ENCODE measurements at regions not wholly inside any gene's neighbourhood (a gene's known extent, or its start where the extent isn't known, plus 50 kb on each side); places are given as distances from the start of the nearest gene placed in this dataset.

GRCh38 chr5:101605700-101606099 lies 690.4 kb downstream of the SLCO4C1 start:
- TF ChIP-seq CTCF (IDR thresholded peaks at IDR 0.05; ENCODE audit: insufficient read depth, low read depth, low read length, missing control alignments) = no peak
- no peak overlapping the region for H3K4me3 ChIP-seq (ENCODE audit: low read length)
- DNase-seq (ENCODE audit: low read depth) = no peak

GRCh38 chr5:101600614-101601013 lies 695.5 kb downstream of the SLCO4C1 start:
- H3K4me3 ChIP-seq (ENCODE audit: low read length) = no peak overlapping the region
- no peak for TF ChIP-seq CTCF (IDR thresholded peaks at IDR 0.05; ENCODE audit: insufficient read depth, low read depth, low read length, missing control alignments)
- DNase-seq (ENCODE audit: low read depth) = no peak

- no peak overlapping the region for H3K4me3 ChIP-seq (ENCODE audit: low read length)
- peak; percentile 38 for TF ChIP-seq CTCF (IDR thresholded peaks at IDR 0.05; ENCODE audit: insufficient read depth, low read depth, low read length, missing control alignments)
- DNase-seq (ENCODE audit: low read depth) = peak; percentile 3
Measured at GRCh38 chr5:101590384-101590783, 687.3 kb upstream of the ST8SIA4 start.

- no peak overlapping the region for H3K4me3 ChIP-seq (ENCODE audit: low read length)
- TF ChIP-seq CTCF (IDR thresholded peaks at IDR 0.05; ENCODE audit: insufficient read depth, low read depth, low read length, missing control alignments) = no peak
- DNase-seq (ENCODE audit: low read depth) = no peak
Measured at GRCh38 chr5:101585366-101585765, 682.3 kb upstream of the ST8SIA4 start.

GRCh38 chr5:101580591-101580990 lies 677.5 kb upstream of the ST8SIA4 start:
- H3K4me3 ChIP-seq (ENCODE audit: low read length) = no peak overlapping the region
- TF ChIP-seq CTCF (IDR thresholded peaks at IDR 0.05; ENCODE audit: insufficient read depth, low read depth, low read length, missing control alignments) = no peak
- DNase-seq (ENCODE audit: low read depth) = no peak

GRCh38 chr5:101574017-101574416 lies 670.9 kb upstream of the ST8SIA4 start:
- H3K4me3 ChIP-seq (ENCODE audit: low read length) = no peak overlapping the region
- TF ChIP-seq CTCF (IDR thresholded peaks at IDR 0.05; ENCODE audit: insufficient read depth, low read depth, low read length, missing control alignments) = no peak
- DNase-seq (ENCODE audit: low read depth) = no peak

- no peak for TF ChIP-seq CTCF (IDR thresholded peaks at IDR 0.05; ENCODE audit: insufficient read depth, low read depth, low read length, missing control alignments)
- DNase-seq (ENCODE audit: low read depth) = peak; percentile 32
- H3K4me3 ChIP-seq (ENCODE audit: low read length) = no peak overlapping the region
Measured at GRCh38 chr5:101561018-101561417, 657.9 kb upstream of the ST8SIA4 start.
